Fibroblast of villous mesenchyme (primary cell): ENCODE measurements at regions not wholly inside any gene's neighbourhood (a gene's known extent, or its start where the extent isn't known, plus 50 kb on each side); places are given as distances from the start of the nearest gene placed in this dataset.

Experiments
- DNase-seq: peaks from one replicate; pipeline ENCODE4 v3.0.0-alpha.2; 2010; ENCODE audit warnings: low read depth
- H3K4me3 ChIP-seq: 2 replicates; pipeline ENCODE4 v1.5.1; 2011; ENCODE audit warnings: low read depth, mild to moderate bottlenecking, low read length
- CTCF ChIP-seq: IDR thresholded peaks from 2 replicates; pipeline ENCODE4 v1.5.1; 2012; ENCODE audit warnings: low read depth, mild to moderate bottlenecking, low read length; ENCODE audit not compliant: insufficient read depth

- no peak overlapping the region for H3K4me3 ChIP-seq
- no peak for DNase-seq
- no peak for TF ChIP-seq CTCF
These were observed 221.8 kb upstream of the PLXNA2 start for GRCh38 chr1:208465786-208466590.

GRCh38 chr1:208467151-208467780 lies 223.1 kb upstream of the PLXNA2 start:
- no peak overlapping the region for H3K4me3 ChIP-seq
- no peak for TF ChIP-seq CTCF
- DNase-seq: no peak

- H3K4me3 ChIP-seq: no peak overlapping the region
- no peak for DNase-seq
- no peak for TF ChIP-seq CTCF
These were observed 231.3 kb upstream of the PLXNA2 start for GRCh38 chr1:208475449-208475848.

- no peak for DNase-seq
- H3K4me3 ChIP-seq: no peak overlapping the region
- peak; percentile 12 for TF ChIP-seq CTCF
These were observed 232.0 kb upstream of the PLXNA2 start for GRCh38 chr1:208475951-208476845.

GRCh38 chr1:208476846-208477170 lies 232.6 kb upstream of the PLXNA2 start:
- no peak overlapping the region for H3K4me3 ChIP-seq
- DNase-seq: no peak
- no peak for TF ChIP-seq CTCF

- no peak for TF ChIP-seq CTCF
- no peak overlapping the region for H3K4me3 ChIP-seq
- no peak for DNase-seq
These were observed 235.3 kb upstream of the PLXNA2 start for GRCh38 chr1:208479435-208479834.
